Astrocyte of the spinal cord (primary cell): ENCODE measurements at regions not wholly inside any gene's neighbourhood (a gene's known extent, or its start where the extent isn't known, plus 50 kb on each side); places are given as distances from the start of the nearest gene placed in this dataset.
A peak's percentile ranks its signal among the peaks of the same experiment; 100 is the strongest.

ENCODE experiments used
- DNase-seq: peaks from one replicate; pipeline ENCODE4 v3.0.0; 2011; ENCODE audit warnings: low read depth, low spot score
- H3K4me3 ChIP-seq: 2 replicates; pipeline ENCODE4 v1.5.1; 2011; ENCODE audit warnings: low read depth, mild to moderate bottlenecking, low read length, moderate library complexity
- CTCF ChIP-seq: IDR thresholded peaks from 2 replicates; pipeline ENCODE4 v1.5.1; 2012; ENCODE audit warnings: low read depth, mild to moderate bottlenecking, low read length, inconsistent platforms
- in situ Hi-C: cut with HindIII; loops from 2 replicates; pipeline ENCODE4 v1.10.0; 2017; ENCODE audit warnings: low sequenced_read_pairs

DNA sequence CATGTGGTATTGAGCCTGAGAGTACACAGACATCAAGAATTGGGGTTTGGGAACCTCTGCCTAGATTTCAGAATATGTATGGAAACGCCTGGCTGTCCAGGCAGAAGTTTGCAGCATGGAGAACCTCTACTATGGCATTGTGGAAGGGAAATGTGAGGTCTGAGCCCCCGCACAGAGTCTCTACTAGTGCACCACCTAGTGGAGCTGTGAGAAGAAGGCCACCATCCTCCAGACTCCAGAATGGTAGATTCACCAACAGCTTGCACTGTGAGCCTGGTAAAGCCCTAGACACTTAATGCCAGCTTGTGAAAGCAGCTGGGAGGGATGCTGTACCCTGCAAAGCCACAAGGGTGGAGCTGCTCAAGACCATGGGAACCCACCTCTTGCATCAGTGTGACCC, 658.2 kb downstream of the HACE1 start:
- in situ Hi-C loops = no loop called here
- no peak for TF ChIP-seq CTCF
- no peak for DNase-seq
- H3K4me3 ChIP-seq = no peak overlapping the region

- no peak overlapping the region for H3K4me3 ChIP-seq
- no peak for DNase-seq
- in situ Hi-C loops = no loop called here
- no peak for TF ChIP-seq CTCF
Measured at GRCh38 chr6:104187616-104188015, 672.1 kb downstream of the HACE1 start.

GRCh38 chr6:104186831-104187230, 672.9 kb downstream of the HACE1 start:
- no peak for DNase-seq
- in situ Hi-C loops = no loop called here
- TF ChIP-seq CTCF = no peak

DNA sequence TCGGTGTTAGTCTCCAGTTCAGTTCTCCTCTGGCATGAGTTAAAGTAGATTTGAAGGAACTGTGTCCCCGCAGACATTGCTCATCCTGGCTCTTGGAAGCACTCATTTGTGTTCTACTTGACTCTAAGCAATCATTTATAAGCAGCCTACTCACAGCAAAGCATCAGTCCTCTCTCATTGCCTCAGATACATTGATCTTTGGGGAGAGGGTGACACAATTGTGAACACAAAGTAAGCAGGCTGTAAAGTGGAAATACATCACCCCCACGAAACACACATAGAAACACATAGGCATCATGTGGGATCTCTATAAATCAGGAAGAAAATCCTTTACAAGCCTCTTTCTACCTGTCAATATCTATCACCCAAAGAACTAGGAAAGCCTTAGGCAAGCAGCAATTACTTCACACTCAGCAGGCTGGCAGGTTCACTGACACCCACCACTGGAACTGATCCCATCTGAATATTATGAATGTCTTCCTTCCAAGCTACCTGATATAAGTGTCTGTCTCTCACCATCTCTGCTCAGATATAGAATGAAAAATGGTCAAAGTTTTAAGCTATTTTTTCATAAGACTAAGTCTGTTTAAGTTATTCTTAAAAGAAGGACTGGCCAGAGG, 675.8 kb downstream of the HACE1 start:
- DNase-seq = no peak
- in situ Hi-C loops = no loop called here
- no peak for TF ChIP-seq CTCF
- H3K4me3 ChIP-seq = no peak overlapping the region

More at GRCh38 chr6:104186831-104187230, 672.9 kb downstream of the HACE1 start:
- no peak overlapping the region for H3K4me3 ChIP-seq

- in situ Hi-C loops = no loop called here
- no peak for TF ChIP-seq CTCF
- H3K4me3 ChIP-seq = no peak overlapping the region
- peak; percentile 55 for DNase-seq
Measured at GRCh38 chr6:104182811-104183210, 676.9 kb downstream of the HACE1 start.

DNA sequence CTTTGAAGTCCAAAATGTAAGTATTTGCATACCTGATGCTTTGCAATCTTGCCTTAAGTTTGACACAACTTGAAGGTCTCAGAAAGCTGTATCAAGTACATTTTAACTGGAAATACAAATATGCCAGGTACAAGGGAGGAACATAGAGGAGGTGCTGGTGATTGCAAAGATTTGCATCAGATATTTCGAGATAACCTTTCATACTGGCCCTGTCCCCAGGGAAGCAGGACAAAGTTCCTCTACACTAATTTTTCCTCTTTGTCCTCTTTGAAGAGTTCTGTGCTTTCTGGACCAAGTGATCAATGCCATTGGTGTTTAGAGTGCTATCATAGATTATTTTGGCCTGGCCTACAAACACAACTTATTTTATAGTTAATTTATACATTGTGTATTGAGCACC, 686.1 kb downstream of the HACE1 start:
- no peak overlapping the region for H3K4me3 ChIP-seq
- DNase-seq = no peak
- in situ Hi-C loops = no loop called here
- TF ChIP-seq CTCF = no peak
